ENCODE measurements at regions not wholly inside any gene's neighbourhood (a gene's known extent, or its start where the extent isn't known, plus 50 kb on each side); places are given as distances from the start of the nearest gene placed in this dataset.

DNA sequence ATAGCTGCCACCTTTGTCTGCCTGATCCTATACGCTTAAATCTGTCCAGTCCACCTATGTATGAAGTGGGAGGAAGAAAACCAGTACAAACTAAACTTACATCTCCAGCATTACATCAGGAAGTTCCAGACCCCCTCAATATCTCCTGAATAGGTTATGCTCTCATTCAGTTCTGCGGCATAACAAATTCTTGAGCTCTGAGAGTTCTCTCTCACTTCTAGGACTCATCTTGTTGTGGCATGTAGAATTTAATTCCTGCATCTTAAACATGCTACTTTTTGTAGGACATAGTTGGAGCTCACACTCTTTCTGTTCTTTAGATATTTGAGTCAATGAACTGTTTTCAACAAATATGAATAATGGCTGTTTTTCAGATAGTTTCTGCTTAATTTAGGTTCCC is 662.5 kb downstream of the CDH11 start:
- no peak for DNase-seq (ENCODE audit: low spot score)

DNA sequence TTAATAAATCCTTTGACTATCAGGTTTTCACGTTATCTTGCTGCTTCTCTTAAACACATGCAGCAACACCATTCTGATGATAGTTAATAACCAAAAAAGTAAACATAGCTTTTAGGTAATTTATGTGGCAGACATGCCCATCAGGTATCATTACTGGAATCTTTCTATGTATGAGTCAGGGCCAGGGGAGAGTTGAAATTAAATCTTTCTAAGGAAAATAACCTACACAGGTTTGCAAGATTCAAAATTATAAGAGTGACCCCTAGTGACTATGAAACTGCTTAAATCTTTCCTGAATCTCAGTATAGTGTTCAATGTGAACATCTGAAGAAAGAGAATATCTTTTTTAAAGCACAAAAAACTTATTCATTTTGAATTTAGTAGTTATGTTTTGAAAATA is 666.6 kb downstream of the CDH11 start:
- DNase-seq (ENCODE audit: low spot score), result no peak

DNA sequence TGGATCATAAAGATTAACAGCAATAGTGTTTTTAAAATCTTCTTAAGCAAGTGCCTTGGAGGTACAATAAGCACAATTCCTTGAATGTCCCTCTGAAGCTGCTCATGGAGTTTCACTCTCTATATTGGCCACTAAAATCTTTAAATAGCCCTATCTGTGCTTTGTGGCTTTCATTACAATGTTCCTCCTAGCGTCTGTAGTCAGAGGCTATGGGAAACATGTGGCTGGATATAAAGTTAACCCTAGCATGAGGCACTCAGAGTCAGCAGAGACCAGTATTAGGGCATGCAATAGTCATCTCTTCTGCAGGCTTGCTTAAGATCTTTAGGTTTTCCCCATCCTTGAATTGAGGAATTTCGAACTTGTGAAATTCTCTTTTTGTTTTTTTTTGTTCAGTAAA is 668.2 kb downstream of the CDH11 start:
- DNase-seq (ENCODE audit: low spot score), result no peak

DNA sequence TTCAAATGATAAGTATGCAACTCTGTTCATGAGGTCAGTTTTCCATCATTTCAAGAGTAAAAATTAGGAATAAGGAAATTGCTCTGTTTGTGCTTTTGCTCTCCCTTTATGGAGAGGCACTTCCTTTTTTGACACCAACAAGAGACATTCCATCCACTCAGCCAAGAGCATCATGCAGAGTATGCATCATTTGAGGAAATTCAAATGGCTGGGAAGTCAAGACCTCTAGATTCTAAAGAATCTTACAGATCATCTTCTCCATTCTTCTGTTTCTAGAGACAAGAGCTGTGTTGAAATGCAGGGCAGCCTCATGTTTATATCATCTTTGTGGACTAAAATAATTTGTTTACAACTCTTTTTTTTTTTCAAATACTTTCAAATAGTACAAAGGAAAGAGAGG is 669.4 kb downstream of the CDH11 start:
- DNase-seq (ENCODE audit: low spot score), result no peak

DNA sequence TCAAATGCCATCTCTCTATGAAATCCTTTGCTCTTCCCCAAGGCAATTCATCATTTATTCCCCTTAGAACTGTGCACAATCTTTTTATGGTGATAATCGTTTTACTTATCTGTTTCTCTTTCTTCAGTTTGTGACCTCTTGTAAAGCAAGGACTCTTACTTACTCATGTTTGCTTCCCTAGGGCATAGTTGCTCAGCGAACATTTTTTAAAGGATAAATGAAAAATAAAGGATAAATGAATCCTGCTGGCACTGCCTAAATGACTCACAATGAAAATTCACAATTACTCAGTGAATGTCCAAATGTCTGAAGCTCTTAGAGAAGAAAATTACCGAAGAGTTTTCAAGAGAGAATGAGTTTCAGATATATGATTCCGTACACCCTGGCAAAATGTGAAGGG is 671.7 kb downstream of the CDH11 start:
- no peak for DNase-seq (ENCODE audit: low spot score)

DNA sequence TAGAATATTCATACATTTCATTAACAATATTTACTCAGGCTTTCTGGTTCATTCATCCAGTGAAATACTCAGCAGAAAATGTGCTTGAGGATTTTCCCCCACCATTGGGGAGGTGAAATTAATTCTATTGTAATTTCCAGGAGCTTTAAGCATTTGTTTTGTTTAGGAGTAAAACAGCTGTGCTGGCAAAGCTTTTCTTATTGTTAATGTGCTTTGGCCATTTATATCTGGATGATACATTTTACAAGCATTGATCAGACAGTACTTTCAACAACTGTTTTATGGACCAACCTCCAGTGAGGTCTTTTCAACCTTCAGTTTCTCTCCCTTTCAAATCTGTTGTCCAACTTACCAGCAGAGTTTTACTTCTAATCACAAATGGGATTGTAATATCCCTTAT is 672.4 kb downstream of the CDH11 start:
- DNase-seq (ENCODE audit: low spot score), result no peak

DNA sequence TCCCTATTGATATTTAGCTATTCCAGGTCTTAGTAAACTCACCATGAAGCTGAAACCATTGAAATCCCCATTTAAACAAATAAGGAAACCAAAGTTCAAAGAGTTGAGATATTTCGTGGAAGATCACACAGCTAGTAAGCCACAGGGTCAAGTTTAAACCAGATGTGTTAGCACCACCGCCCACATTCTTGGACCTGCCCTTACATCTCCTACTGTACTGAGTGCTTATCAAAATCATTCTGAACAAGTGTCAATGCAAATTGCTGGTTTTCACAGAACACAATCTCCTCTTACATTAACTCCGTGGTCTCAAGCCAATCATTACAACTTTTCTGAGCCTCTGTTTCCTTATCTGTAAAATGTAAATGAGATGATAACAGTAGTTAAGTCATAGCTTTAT is 676.2 kb downstream of the CDH11 start:
- DNase-seq (ENCODE audit: low spot score), result no peak

DNA sequence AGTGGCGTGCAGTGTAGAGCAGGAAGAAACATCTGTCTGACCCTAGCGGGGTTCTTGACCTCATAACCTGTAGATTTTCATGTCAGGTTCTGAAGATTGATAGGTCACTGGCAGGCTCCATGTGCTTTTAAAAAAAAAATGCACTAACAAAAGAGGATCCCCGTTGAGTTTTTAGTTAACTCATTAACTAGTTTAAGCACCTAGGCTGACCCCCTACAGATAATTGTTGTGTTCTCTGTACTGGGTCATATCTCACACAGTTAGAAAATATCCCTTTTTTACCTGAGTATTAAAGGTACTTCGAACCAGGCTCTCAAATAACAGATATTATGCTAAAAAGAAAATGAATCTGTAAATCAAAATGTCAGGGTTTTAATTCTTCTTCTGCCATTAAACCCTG is 676.6 kb downstream of the CDH11 start:
- no peak for DNase-seq (ENCODE audit: low spot score)

DNA sequence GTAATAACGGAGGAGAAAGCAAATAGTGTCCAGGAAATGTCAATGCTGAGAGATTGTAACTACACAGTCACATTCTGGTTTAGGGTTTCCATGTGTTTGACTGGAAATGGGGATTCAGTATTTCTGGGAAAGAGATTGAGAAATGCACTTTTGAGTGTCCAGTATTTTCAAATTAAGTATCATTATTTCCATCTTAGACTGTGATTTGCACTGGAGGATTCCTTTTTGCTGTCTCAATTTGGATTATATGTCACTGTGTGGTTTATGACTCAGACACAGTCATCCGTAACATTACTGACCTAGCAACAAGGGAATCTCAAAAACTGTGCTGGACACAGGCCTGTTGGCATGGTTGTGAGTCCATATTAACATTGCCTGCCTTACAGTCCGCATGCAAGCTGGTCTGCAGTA is 681.4 kb downstream of the CDH11 start:
- no peak for DNase-seq (ENCODE audit: low spot score)

DNA sequence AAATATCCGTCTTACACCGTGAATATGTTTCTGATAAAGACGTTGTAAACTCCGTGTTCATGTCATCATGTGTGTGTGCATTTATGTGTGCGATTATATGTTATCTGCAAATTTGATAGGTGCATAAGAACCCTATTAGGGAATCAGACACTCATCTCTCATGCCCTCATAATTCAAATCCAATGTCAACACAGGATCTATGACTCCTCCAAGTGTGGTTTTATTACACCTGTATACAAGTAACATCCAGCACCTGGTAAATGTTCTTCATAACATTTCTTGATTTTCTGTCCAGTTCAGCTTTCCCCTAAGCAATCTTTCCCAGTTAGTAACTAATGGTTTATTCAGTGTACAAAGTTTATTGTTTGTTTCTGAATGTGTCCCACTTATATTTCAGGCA is 681.9 kb downstream of the CDH11 start:
- DNase-seq (ENCODE audit: low spot score), result no peak

DNA sequence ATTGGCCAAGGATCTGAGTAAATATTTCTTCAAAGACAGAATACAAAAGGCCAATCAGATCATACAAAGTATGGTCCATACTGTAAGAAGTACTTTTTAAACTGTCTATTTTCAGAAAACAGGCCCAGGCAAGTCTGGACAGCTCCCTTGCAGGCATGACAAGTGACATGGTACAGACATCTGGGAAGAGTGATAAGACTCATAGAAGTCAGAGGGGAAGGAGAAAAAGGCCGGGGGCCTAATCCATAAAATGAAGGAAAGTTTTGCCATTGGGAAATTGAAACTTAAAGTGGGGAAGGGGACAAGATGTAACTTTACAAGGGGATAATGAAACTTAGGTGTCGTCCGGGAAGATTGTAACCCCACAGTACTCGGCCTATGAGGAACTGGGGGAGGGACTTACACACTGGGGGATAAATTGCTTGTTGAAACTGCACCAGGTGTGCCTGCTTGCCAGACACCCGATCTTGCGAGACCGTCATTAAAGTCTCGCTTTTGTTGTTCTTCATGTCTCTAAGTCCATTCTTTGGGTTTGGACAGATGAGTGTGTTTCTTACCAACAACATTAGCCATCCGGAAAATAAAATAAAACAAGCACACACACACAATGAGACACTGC is 684.0 kb downstream of the CDH11 start:
- no peak for DNase-seq (ENCODE audit: low spot score)

DNA sequence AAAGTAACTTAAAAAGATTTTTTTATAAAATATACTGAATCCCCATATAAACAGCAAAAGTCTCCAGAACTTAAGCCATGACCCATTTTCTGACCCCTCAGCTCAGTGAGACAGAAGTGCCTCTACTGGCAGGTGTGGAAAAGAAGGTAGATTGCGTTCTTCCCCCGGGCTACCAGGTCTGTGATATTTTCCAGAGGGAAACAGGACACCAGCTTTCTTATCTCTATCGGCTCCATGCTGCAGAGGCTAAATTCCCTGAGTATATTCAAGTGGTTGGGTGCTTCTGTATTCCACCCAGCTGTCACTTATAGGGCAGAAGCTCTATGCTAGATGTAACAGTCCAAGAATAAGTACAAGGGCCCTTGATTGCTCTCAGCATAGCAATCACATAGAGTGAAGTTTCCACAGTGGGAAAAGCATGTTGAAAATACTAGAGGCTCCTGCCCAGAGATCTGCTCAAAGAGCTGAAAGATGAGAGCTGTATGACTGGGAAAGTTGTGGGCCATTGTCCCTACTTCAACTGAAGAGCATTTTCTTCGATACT is 687.3 kb downstream of the CDH11 start:
- no peak for DNase-seq (ENCODE audit: low spot score)

DNA sequence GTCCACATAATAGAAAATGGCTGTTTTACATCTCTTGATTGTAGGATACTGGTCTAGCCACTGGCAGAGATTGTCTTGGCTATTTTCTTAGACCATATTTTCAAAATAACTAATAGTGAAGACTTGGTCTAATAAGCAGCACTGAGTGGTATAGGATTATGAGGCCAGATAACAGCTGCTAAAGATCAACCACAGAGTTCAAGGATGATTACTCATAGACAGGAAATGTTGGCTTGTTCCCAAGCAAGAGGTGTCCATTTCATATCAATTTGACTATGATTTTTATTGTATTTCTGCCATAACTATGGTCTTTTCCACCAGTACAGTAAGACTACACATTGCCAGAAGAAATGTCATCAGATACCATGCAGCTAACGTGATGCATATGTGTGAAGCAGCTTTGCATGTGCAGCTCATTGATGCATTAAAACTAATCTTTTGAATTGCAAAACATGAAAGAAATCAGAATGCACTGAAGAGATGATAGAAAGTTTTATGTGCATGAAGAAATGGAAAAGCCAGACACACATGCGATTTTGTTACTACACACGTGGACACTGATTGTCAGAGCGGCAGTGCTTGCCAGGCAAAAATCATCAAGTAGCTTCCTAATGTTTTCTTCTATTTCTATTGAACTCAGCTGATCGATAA is 693.3 kb downstream of the CDH11 start:
- no peak for DNase-seq (ENCODE audit: low spot score)

DNA sequence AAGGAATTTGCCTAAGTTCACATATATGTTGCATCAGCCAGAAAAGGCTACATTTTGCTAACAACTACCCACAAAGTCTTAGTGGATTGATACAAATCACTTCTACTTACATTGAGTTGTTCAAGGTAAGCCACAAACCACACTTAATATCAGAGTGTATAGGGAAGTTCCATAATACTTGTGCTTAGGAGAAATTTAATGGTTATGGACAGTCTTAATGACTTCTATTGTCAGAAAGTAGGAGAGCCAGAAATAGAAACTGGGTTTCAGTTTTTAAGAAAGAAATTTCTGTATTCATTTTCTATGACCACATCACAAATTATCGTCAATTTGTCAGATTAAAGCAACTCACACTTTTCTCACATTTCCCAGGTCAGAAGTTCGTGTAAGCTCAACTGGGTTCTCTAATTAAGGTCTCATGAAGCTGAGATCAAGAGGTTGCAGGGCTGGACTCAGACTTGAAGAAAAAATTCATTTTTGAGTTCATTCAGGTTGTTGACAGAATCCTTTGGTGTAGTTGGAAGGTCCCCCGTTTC is 695.7 kb downstream of the CDH11 start:
- DNase-seq (ENCODE audit: low spot score), result no peak

DNA sequence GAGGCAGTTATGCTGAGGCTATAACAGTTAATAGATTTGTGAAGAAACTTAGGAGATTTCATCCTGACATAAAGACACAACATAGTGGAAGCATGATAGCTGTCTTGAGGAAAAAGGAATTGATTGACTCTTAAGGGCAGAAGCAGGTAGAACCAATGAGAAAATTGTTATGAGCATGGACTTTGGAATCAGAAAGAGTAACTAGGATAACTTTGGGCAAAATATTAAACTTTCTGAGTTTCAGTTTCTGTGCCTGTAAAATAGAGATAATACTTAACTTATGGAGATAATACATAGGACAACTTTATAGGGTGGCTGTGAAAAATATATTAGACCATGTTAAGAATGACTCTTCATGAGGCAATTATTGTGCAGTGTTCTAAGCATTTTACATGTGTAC is 696.5 kb downstream of the CDH11 start:
- no peak for DNase-seq (ENCODE audit: low spot score)

DNA sequence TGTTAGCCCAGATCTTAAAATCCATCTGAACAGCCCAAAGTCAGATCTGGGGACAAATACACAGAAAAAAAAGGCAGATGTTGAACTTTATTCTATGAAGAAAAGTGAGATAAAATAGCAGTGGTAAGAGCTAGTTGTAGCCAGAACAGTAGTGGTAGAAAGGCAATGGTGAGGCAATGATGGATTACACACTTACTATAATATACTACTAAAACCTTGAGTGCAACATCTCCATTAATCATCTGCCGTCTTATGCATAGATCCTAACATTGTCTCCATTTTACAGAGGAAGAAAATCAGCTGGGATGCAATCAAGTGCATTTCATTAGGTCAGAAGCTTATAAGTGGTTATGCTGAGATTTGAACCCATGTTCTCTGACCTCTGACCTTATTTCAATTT is 699.6 kb downstream of the CDH11 start:
- no peak for DNase-seq (ENCODE audit: low spot score)

DNA sequence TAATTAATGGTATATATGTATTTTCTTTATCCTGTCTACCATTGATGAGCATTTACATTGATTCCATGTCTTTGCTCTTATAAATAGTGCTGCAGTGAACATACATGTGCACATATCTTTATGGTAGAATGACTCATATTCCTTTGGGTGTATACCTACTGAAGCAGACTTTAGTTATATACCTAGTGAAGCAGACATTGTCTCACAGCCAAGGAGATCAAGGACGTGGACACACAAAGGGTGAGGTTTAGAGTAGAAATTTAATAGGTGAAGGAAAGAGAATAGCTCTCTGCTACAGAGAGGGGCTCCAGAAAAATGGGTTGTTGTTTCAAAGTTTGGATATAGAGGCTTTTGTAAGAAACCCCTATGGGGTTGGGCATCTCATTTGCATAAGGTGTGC is 700.3 kb downstream of the CDH11 start:
- DNase-seq (ENCODE audit: low spot score), result no peak

DNA sequence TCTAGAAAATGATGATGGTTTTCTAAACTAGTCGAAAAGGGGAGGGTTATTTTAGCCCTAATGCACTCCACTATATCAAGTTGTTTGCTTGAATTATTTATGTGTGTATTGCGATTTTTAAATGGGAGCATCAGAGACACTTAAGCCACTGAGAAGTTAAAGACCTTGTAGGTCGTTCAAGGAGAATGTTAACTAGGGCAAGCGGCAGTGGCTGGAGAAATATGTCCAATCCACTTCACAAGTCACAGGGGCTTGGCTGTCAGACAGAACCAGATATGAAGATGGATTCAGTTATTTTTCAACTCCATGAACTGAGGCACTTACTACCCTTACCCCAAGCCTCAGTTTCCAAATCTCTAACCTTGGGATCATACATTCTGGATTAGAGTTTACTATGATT is 702.0 kb downstream of the CDH11 start:
- no peak for DNase-seq (ENCODE audit: low spot score)

DNA sequence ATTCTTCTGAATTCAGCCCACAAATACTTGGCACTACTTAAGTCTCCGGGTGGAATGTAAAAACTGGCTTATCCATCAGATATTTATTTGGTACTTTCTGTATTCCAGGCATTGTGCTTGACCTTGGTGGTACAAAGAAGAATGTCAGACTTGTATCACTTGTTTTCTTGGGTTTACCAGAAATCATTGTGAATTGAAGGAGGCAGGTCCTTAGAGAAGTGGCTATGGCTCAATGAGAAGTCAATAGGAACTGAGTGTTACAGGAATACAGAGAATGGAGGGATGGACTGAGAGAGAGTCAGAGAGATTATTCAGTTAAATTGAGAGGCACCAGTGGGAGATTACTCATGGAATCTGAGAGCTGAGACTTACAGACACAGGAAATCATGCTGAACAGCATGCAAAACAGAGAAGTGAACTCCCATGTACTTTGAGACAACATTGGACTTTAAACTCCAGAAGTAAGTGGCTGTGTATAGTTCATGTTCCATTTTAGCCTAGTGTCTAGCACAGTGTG is 704.1 kb downstream of the CDH11 start:
- DNase-seq (ENCODE audit: low spot score), result no peak

DNA sequence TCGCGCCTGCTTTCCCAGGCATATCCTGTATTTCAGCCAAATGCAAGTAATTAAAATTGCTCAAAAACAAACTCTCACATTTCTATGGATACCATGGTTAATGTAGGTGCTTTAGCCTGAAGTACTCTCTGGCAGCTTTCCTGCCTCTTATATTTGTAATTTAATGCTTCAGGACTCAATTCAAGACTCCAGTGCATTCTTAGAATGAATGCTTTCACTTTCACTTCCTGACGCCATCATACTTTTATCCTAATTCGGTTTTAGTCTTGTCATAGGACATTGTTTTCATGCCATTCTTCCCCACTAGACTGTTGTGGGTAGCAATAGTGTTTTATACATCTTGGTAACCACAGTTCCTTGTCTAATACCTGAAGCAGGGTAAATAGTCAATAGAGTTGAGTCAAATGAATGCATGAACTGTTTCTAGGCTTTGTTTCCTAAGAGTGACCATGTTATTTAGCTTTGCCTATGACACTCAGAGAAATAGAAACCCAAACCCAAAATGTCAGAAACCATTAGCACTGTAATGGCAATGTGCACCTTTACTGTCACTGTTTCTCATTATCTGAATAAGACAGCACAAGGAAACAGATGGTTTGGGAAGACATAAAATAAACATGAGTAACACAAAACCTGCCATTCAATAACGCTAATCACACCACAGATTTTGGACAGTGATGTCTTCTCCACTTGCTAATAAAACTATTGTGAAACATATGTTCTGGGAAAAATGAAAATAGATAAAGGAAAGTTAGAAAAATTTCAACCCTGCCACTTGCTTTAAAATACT is 705.5 kb downstream of the CDH11 start:
- DNase-seq (ENCODE audit: low spot score), result no peak

DNA sequence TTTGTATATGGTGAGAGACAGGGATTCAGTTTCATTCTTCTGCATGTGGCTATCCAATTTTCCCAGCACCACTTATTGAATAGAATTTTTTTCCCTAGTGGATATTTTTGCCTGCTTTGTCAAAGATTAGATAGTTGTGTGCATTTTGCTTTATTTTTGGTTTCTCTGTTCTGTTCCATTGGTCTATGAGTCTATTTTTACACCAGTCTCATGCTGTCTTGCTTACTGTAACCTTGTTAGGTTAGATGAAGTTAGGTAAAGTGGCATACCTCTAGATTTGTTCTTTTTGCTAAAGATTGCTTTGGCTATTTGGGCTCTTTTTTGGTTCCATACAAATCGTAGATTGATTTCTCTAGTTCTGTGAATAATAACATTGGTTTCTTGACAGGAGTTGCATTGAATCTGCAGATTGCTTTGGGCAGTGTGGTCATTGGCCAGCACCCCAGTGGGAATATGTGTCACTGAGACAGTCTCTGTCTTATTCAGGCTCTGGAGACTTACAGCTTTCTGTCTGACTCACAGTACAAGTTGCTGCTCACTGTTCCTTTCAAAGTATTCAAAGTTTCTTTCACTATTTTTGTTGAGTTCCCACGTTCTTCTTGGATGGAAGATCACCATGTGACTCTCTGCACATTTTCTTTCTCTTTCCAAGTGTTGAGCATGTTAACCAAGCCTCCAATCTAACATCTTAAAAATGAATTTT is 709.1 kb downstream of the CDH11 start:
- DNase-seq (ENCODE audit: low spot score), result no peak

DNA sequence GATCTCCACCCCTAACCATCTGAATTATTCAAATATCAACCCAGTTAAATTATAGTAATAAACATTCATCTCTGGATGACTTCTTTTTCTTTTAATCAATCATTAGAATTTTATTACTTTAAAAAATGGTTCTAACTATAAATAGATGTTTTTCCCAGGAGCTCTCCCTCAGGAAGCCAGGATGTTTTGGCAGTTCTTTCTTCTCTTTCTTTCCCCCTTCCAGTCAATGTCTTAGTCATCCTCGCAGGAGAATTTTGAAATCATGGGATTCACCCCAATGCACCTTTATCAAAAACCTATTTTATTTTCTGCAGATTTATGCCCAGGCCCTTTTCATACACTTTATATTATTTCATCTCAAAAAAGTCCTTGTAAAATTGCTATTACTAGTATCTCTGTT is 711.6 kb downstream of the CDH11 start:
- DNase-seq (ENCODE audit: low spot score), result no peak

Measured in HuH-7 (cell line).